Anterior cingulate cortex (tissue), 58 donors: ENCODE measurements at regions not wholly inside any gene's neighbourhood (a gene's known extent, or its start where the extent isn't known, plus 50 kb on each side); places are given as distances from the start of the nearest gene placed in this dataset.
"Not testable (repeated sequence)": the region's sequence is repeated elsewhere in the genome, so short reads cannot be mapped to it uniquely, and the experiment has no call there.

ENCODE experiments used
- DNase-seq, 58 donors: peaks; one replicate each; lab custom pipeline; 2025; lab: John Stamatoyannopoulos, UW

GRCh38 chr6:150681578-150682395, 82.1 kb downstream of the PLEKHG1 start:
- no peak for DNase-seq

GRCh38 chr6:150683320-150683719, 83.6 kb downstream of the PLEKHG1 start:
- DNase-seq = no peak

- no peak for DNase-seq
Observed at GRCh38 chr6:150684161-150684560, 84.5 kb downstream of the PLEKHG1 start.

GRCh38 chr6:150684714-150685459, 85.2 kb downstream of the PLEKHG1 start:
- no peak for DNase-seq

- DNase-seq = peak in 3 of 58 donors; percentile 2 to 29 (median 14)
Observed at GRCh38 chr6:150685860-150686259, 86.2 kb downstream of the PLEKHG1 start.

GRCh38 chr6:150686566-150686965, 86.9 kb downstream of the PLEKHG1 start:
- DNase-seq = no peak

GRCh38 chr6:150687508-150687907, 87.8 kb downstream of the PLEKHG1 start:
- DNase-seq = no peak

GRCh38 chr6:150689900-150690590, 90.4 kb downstream of the PLEKHG1 start:
- no peak for DNase-seq

- DNase-seq = no peak
Observed at GRCh38 chr6:150690681-150691080, 91.0 kb downstream of the PLEKHG1 start.

GRCh38 chr6:150691463-150691862, 91.8 kb downstream of the PLEKHG1 start:
- DNase-seq = no peak

- no peak for DNase-seq
Observed at GRCh38 chr6:150692604-150693003, 92.9 kb downstream of the PLEKHG1 start.

GRCh38 chr6:150694889-150695288, 95.2 kb downstream of the PLEKHG1 start:
- no peak for DNase-seq

- DNase-seq = no peak
Observed at GRCh38 chr6:150695652-150696051, 96.0 kb downstream of the PLEKHG1 start.

GRCh38 chr6:150696190-150696589, 96.5 kb downstream of the PLEKHG1 start:
- DNase-seq = peak in 1 of 58 donors; percentile 28

- not testable (repeated sequence) for DNase-seq
Observed at GRCh38 chr6:150696918-150697317, 97.2 kb downstream of the PLEKHG1 start.

GRCh38 chr6:150697515-150697914, 97.8 kb downstream of the PLEKHG1 start:
- DNase-seq = no peak

GRCh38 chr6:150698391-150698790, 98.7 kb downstream of the PLEKHG1 start:
- DNase-seq = no peak

GRCh38 chr6:150702675-150703074, 103.0 kb downstream of the PLEKHG1 start:
- DNase-seq = peak in 3 of 58 donors; percentile 5 to 15 (median 10)

GRCh38 chr6:150704447-150705192, 104.9 kb downstream of the PLEKHG1 start:
- DNase-seq = no peak

- DNase-seq = no peak
Observed at GRCh38 chr6:150705392-150705791, 105.7 kb downstream of the PLEKHG1 start.
